ENCODE measurements at regions not wholly inside any gene's neighbourhood (a gene's known extent, or its start where the extent isn't known, plus 50 kb on each side); places are given as distances from the start of the nearest gene placed in this dataset.
"Not testable (repeated sequence)": the region's sequence is repeated elsewhere in the genome, so short reads cannot be mapped to it uniquely, and the experiment has no call there.

DNA sequence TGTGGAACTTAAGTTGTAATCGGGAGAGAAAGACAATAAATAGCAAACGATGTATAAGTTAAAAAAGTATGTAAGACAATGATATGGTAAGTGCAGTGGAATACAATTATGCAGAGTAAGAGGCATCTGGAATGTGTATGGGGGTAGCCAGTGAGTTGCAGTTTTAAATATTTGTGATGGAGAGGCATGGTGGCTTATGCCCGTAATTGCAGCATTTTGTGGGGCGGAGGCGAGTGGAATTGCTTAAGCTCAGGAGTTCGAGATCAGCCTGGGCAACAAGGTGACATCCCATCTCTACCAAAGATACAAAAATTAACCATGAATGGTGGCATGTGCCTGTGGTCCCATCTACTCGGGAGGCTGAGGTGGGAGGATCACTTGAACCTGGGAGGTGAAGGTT, 52.5 kb upstream of the WDFY3 start:
- DNase-seq (ENCODE audit: low read depth, low spot score) = no peak

GRCh38 chr4:85019411-85019810, 52.9 kb upstream of the WDFY3 start:
- no peak for DNase-seq (ENCODE audit: low read depth, low spot score)

- DNase-seq (ENCODE audit: low read depth, low spot score) = no peak
Measured at GRCh38 chr4:85024671-85025070, 58.2 kb upstream of the WDFY3 start.

DNA sequence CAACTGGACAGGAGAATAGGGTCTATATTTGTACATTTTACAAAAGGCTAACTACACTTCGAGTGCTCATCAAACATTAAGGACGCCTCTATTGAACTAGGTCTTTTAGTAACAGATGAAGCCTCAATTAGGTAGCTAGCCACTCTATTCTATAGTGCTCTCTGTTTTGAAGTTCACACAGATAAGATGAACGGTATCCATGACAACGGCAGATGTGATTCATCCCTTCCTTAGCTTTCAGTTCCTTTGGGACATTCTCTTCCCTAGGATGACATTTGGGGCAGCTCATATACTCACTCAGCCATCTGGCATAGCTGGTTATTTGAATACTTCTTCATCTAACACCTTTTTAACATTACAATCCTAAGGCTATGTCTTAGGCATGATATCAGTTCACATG, 62.4 kb upstream of the WDFY3 start:
- peak; percentile 28 for DNase-seq (ENCODE audit: low read depth, low spot score)

- DNase-seq (ENCODE audit: low read depth, low spot score) = no peak
Measured at GRCh38 chr4:85029453-85029852, 63.0 kb upstream of the WDFY3 start.

- no peak for DNase-seq (ENCODE audit: low read depth, low spot score)
Measured at GRCh38 chr4:85030156-85030555, 63.7 kb upstream of the WDFY3 start.

DNA sequence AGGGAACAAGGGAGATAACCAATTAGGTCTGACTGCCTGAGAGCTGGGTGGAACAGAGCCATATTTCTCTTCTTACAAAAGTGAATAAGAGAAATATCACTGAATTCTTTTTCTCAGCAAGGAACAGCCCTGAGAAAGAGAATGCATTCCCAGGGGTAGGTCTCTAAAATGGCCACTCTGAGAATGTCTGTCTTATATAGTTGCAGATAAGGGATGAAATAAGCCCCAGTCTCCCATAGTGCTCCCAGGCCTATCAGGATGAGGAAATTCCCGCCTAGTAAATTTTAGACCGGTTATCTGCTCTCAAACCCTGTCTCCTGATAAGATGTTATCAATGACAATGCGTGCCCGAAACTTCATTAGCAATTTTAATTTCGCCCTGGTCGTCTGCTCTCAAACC, 67.3 kb upstream of the WDFY3 start:
- not testable (repeated sequence) for DNase-seq (ENCODE audit: low read depth, low spot score)

DNA sequence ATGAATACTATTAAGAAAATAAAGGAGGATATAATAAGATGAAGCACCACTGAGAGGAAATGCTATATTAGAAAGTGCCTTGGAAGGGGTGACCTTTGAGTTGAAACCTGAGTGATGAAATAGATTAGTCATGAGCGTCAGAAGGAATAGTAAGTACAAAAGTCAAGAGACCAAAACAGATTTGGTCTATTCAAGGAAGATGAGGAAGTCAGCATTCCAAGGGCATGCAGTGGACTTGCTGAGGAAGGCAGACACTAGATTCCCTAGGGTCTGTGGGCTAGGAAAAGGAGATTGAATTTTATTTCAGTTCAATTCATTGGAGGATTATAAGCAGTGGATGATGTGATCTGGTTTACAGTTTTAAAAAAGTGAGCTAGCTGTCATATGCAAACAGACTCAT, 73.0 kb upstream of the WDFY3 start:
- DNase-seq (ENCODE audit: low read depth, low spot score) = peak; percentile 37

DNA sequence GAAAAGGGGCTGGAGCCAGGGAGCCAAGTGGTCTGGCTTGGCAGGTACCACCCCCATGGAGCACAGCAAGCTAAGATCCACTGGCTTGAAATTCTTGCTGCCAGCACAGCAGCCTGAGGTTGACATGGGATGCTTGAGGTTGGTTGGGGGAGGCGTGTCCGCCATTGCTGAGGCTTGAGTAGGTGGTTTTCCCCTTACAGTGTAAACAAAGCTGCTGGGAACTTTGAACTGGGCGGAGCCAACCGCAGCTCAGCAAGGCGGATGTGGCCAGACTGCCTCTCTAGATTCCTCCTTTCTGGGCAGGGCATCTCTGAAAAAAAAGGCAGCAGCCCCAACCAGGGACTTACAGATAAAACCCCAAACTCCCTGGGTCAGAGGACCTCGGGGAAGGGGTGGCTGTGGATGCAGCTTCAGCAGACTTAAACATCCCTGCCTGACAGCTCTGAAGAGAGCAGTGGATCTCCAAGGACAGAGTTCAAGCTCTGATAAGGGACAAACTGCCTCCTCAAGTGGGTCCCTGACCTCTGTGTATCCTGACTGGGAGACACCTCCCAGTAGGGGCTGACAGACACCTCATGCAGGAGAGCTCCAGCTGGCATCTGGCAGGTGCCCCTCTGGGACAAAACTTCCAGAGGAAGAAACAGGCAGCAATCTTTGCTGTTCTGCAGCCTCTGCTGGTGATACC, 77.5 kb upstream of the WDFY3 start:
- not testable (repeated sequence) for DNase-seq (ENCODE audit: low read depth, low spot score)

DNA sequence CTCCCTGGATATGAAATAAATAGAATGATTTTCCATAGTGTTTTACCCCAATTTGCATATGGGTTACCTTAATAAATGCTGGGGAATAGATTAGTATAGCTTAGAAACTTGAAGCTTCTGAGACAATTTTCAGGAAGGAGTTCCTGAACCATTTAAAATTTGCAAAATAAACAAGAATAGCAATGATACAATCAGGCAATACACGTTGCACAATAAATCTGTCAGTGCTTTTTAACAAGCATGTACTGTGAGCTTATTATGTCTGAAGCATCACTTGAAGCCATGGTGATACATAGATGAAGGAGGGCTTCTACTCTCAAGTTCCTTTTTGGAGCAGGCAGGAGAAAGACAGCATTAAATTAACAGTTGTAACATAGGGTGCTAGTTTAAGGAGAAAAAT, 84.2 kb upstream of the WDFY3 start:
- DNase-seq (ENCODE audit: low read depth, low spot score) = no peak

GRCh38 chr4:85051526-85051925, 85.0 kb upstream of the WDFY3 start:
- no peak for DNase-seq (ENCODE audit: low read depth, low spot score)

- DNase-seq (ENCODE audit: low read depth, low spot score) = not testable (repeated sequence)
Measured at GRCh38 chr4:85054925-85055324, 88.4 kb upstream of the WDFY3 start.

DNA sequence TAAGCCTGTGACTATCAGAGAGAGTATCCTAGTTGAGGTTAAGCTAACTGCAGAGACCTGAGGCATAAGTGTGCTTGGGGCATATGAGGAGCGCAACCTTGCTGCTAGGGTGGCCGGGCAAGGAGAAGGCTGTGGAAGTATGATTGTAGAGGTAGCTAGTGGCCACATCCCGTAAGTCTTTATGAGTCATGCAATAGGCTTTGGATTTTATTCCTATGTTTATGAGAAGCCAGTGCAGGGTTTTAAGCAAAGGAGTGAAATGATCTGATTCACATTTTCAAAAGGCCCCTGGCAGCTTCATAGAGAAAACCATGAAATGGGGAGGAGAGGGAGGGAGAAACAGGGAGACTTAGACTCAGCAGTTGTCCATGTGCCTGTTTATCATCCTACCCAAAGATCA, 92.1 kb upstream of the WDFY3 start:
- no peak for DNase-seq (ENCODE audit: low read depth, low spot score)

DNA sequence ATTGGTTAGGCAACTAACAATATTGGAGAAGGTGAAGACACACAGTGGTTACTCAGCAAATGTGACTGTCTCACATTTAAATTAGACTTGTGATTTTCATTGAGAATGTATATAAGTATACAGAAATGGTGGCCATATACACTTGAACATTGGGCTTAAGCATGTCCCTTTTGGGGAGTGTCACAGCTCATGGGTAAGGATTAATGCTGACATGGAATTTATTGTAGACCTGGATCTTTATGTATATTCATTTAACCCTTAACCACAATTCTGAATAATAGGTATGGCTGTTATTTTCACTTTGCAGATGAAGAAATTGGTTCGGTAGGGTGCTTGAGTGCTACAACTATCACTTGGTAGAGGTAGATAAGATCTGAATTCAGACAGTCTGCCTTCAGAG, 95.5 kb upstream of the WDFY3 start:
- no peak for DNase-seq (ENCODE audit: low read depth, low spot score)

DNA sequence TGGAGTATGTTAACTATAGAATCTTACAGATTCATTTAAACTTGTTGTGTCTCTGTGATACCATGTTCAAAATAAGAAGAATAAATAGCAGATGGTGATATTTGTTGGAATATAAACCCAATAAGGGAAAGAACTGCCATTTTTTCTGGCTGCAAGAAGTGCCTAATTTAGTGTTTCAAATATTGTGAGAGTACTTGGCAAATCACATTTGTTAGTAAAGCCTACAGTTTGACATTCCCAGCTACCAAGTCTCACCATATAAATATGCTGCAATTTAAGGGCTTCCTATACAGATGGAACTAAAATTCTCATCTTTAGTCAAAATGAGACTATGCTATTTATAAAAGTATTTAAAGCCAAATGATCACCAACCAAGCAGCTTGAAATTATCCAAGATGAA, 96.0 kb upstream of the WDFY3 start:
- no peak for DNase-seq (ENCODE audit: low read depth, low spot score)

DNA sequence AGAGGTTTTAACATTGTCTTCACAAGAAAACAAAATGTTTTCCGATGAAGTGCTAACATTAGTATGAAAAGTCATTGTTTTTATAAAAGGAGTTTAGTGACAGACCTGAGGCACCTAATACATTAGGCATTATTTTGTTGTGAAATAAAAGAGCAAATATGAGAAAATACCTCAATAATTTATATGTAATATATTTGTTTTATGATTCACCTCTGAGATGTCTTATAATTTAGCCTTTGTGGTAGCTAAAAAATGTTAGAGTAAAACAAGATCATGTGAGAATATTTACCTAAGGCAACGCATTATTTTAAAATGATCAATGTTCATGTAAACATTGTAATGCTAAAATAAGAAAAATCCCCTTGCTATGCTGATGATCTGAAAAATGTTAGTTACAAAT, 100.9 kb upstream of the WDFY3 start:
- no peak for DNase-seq (ENCODE audit: low read depth, low spot score)

GRCh38 chr4:85078016-85078415, 111.5 kb upstream of the WDFY3 start:
- no peak for DNase-seq (ENCODE audit: low read depth, low spot score)

DNA sequence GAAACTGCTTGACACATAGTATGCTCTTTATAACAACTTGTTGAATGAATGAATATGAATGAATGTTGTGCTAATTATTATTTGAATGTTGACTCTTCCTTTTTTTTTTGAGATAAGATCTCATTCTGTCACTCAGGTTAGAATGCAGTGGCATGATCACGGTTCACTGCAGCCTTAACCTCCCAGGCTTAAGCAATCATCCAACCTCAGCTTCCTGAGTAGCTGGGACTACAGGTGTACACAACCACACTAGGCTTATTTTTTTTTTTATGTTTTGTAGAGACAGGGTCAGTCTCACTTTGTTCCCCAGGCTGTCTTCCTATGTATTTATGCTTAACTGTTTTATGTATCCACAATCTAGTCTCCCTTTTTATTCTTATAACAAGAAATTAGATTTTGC, 114.7 kb upstream of the WDFY3 start:
- no peak for DNase-seq (ENCODE audit: low read depth, low spot score)

DNA sequence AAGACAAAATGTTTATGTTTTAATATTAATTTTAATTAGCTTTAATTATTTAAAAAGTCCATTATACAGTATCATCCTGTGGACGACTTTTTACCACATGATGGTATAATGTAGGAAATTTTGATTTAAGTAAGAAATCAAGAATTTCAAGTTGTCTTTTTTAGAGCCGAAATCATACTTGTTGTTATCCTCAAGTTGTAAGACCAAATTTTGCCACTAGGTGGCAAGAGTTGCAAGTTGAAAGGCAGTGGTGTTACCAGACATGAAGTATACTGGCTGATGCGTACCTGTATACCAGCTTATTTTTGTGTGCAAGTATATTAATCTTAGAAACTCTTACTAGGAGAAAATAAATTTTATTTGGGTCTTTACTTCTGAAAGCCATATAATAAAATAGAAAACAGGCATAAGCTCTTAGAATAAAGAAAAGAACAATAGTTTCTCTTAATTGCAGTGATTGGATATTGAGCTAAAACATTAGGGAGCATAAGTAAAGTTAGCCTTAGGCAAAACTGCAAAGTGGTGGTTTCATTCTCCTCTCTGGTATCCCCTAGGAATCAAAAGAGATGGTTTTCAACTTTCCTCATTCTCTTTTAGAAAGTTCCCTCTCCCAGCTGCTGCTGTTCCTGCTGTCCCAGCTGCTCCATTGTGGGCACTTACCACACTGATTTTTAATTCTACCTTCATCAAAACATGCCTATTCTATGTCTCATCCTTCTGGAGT, 118.0 kb upstream of the WDFY3 start:
- peak; percentile 69 for DNase-seq (ENCODE audit: low read depth, low spot score)

GRCh38 chr4:85086721-85087120, 120.2 kb upstream of the WDFY3 start:
- no peak for DNase-seq (ENCODE audit: low read depth, low spot score)

GRCh38 chr4:85092536-85092935, 126.0 kb upstream of the WDFY3 start:
- DNase-seq (ENCODE audit: low read depth, low spot score) = no peak

DNA sequence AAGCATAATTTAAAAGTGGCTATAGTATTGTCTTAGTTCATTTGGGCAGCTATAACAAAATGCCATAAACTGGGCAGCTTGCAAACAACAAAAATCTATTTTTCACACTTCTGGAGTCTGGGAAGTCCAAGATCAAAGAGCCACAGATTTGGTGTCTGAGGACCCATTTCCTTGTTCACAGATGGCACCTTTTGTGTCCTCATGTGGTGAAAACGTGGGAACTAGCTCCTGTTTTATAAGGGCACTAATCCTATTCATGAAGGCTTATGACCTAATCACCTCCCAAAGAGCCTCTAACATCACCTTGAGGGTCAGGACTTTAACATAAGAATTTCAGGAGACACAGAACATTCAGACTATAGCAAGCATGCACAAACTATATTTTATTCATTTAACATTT, 126.5 kb upstream of the WDFY3 start:
- no peak for DNase-seq (ENCODE audit: low read depth, low spot score)

DNA sequence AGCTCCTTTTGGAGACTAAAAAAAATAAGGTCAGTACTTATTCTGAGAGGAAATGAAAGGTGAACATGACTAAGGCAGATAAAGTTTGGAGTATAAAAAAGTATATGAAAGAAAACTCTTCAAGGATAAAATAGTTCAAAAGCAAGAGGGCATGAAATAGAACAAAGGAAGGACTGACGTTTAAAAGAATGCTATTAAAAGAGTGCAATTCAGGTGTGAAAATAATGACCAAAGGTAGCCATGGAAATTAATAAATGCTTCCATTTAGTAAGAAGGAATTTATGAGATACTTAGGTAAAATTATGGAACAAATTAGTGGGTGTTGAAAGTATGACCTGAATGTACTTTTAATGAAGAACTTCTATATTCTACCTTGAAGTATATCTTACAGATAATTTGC, 128.2 kb upstream of the WDFY3 start:
- DNase-seq (ENCODE audit: low read depth, low spot score) = no peak

GRCh38 chr4:85102606-85103005, 136.1 kb upstream of the WDFY3 start:
- no peak for DNase-seq (ENCODE audit: low read depth, low spot score)

All from smooth muscle cell of the brain vasculature (primary cell).